ENCODE measurements at regions not wholly inside any gene's neighbourhood (a gene's known extent, or its start where the extent isn't known, plus 50 kb on each side); places are given as distances from the start of the nearest gene placed in this dataset.
A peak's percentile ranks its signal among the peaks of the same experiment; 100 is the strongest.

DNA sequence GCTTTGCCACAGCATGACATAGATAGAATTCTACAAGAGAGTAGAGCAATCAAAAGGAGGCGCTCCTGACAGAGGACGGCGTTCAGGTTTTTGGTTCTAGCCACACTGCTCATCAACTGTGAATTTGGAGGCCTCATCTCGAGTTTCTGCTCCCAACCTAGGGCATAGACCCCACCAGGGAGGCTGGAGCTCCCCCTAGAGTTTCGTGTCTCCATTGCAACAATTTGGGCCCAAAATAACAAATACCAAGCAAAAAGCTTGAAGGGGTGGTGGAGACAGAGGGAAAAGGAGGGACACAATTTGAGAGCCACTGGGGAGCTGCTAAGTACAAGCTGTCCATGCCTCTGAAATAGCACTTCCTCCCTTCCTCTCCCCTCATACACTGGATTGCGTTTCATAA, 297.0 kb downstream of the GPATCH2 start:
- H3K4me3 ChIP-seq (replicated peaks in 1 of 3): no peak overlapping the region

DNA sequence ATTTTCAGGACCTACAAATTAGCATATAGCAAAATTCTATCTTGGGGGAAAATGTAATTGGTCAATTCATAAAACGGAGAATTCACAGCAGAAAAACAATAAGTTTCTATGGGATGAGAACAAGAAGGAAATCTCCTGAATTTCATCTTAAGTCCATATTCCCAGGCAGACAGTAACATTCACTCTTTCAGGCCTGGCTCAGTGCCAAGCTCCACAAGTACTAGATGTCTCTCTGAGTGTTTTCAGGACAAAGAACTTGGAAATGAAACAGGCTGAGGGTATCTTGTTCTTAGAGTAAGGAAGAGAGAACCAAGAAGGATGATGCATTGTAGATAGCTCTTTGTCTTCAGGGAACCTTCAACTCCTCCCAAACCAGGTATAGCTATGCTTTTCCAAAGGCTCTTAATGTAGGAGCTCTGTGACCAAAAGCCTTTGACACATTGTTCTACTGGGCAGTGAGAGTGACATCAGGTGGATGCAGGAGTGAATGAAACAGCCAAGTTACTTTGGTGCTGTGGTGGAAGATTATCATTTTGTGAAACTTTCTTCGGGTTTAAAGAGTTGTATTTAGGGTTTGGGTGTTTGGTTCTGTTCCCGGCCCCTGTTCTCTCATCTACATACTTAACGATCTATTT, 298.3 kb downstream of the GPATCH2 start:
- Histone ChIP-seq H3K36me3 (no peaks in the 10 kb centered on the region), H3K27ac (no peak overlapping the region), H3K27me3 (no peaks in the 10 kb centered on the region), H3K4me1 (no peaks in the 10 kb centered on the region), H3K9me3 (no peaks in the 10 kb centered on the region), H3K4me3 (replicated peaks in 1 of 3) (no peak overlapping the region)
- TF ChIP-seq POLR2A (IDR thresholded peaks at IDR 0.05): no peak
- TF ChIP-seq, protein P1, sequence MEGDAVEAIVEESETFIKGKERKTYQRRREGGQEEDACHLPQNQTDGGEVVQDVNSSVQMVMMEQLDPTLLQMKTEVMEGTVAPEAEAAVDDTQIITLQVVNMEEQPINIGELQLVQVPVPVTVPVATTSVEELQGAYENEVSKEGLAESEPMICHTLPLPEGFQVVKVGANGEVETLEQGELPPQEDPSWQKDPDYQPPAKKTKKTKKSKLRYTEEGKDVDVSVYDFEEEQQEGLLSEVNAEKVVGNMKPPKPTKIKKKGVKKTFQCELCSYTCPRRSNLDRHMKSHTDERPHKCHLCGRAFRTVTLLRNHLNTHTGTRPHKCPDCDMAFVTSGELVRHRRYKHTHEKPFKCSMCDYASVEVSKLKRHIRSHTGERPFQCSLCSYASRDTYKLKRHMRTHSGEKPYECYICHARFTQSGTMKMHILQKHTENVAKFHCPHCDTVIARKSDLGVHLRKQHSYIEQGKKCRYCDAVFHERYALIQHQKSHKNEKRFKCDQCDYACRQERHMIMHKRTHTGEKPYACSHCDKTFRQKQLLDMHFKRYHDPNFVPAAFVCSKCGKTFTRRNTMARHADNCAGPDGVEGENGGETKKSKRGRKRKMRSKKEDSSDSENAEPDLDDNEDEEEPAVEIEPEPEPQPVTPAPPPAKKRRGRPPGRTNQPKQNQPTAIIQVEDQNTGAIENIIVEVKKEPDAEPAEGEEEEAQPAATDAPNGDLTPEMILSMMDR (IDR thresholded peaks at IDR 0.05): no peak
- peak; percentile 51 to 60 for DNase-seq
- intact Hi-C loops (cut with DNase I): no loop called here
- WGBS, 2 donors: 84 to 87% methylated on average over 4 of the region's 4 CpGs

More for the DNA sequence above, 297.0 kb downstream of the GPATCH2 start:
- no peaks in the 10 kb centered on the region for H3K9me3 ChIP-seq
- 61 to 62% methylated on average over 6 of the region's 6 CpGs for WGBS, 2 donors
- intact Hi-C loops (cut with DNase I): no loop called here
- H3K36me3 ChIP-seq: no peaks in the 10 kb centered on the region
- DNase-seq: peak; percentile 6 to 9
- H3K4me1 ChIP-seq: no peaks in the 10 kb centered on the region
- H3K27me3 ChIP-seq: no peaks in the 10 kb centered on the region
- H3K27ac ChIP-seq: no peak overlapping the region
- TF ChIP-seq, protein P1 (IDR thresholded peaks at IDR 0.05): peak in 2 of 6 experiments; percentile 37 to 44
- no peak for TF ChIP-seq POLR2A (IDR thresholded peaks at IDR 0.05)

DNA sequence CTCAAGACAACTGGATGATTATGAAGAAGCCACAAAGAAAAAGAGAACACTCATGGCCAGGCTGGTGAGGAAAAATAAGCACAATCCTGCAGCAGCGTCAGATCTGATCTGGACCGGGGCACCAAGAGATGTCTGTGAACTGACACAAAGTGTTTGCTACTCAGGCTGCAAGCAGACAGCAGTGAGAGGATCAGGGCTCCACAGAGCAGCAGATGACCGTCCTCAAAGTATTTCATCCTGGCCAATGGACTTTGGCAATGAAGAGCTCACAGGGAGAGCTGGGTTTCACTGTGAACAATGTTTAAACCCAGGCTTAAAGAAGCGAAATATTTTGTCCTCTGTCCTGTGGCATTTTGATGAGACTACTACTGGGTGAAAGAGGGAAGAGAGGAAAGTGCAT, 299.2 kb downstream of the GPATCH2 start:
- Histone ChIP-seq H3K4me1 (no peaks in the 10 kb centered on the region), H3K9me3 (no peaks in the 10 kb centered on the region), H3K27me3 (no peaks in the 10 kb centered on the region), H3K36me3 (no peaks in the 10 kb centered on the region), H3K27ac (no peak overlapping the region), H3K4me3 (replicated peaks in 1 of 3) (no peak overlapping the region)
- no peak for DNase-seq
- TF ChIP-seq POLR2A (IDR thresholded peaks at IDR 0.05): no peak
- TF ChIP-seq, protein P1 (IDR thresholded peaks at IDR 0.05): no peak
- intact Hi-C loops (cut with DNase I): no loop called here
- WGBS, 2 donors: 50 to 76% methylated on average over 4 of the region's 4 CpGs

DNA sequence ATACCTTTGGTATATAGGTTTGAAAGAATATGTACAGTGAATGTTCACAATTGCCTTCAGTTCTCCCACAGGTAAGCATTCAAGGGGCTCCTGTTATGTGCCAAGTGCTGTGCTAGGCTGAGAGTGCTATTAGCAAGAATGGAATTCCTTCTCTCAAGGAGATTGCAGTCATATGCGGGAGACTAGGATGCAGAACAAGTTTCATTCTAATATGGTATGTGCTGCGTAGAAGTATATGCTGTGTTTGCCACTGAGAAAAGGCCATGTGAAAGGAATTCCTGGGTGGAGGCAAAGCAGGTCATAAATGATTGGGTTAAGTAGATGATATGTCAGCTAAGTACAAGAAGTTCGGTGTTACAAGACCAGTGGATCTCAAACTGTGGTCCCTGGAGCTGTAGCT, 303.0 kb downstream of the GPATCH2 start:
- 89 to 93% methylated on average over 3 of the region's 3 CpGs for WGBS, 2 donors
- no peaks in the 10 kb centered on the region for H3K36me3 ChIP-seq

DNA sequence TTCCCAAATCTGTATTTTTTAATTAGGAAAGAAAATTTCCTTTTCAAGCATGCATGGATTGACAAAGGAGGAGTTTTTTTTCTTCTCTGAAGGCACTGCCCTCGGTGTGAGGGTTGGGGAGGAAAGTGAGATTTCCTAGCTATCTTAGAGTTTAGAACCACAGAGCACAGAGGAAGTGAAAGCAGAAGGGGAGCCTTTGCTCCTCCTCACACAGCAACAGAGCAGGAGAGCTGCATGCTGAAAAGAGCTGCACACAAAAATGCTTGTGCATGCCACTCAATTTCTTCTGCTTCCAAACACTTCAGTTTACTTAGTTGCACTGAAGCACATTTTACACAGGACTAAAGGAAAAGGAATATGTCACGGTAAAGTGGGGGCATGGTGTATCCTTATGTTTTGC, 308.1 kb downstream of the GPATCH2 start:
- no peaks in the 10 kb centered on the region for H3K4me1 ChIP-seq
- no peaks in the 10 kb centered on the region for H3K36me3 ChIP-seq
- no peak for DNase-seq
- no peak overlapping the region for H3K4me3 ChIP-seq (replicated peaks in 1 of 3)
- no peak overlapping the region for H3K27ac ChIP-seq
- no peaks in the 10 kb centered on the region for H3K27me3 ChIP-seq
- no peaks in the 10 kb centered on the region for H3K9me3 ChIP-seq
- TF ChIP-seq, protein P1 (IDR thresholded peaks at IDR 0.05): no peak
- no peak for TF ChIP-seq POLR2A (IDR thresholded peaks at IDR 0.05)
- intact Hi-C loops (cut with DNase I): no loop called here
- 32 to 38% methylated on average over 2 of the region's 2 CpGs for WGBS, 2 donors

More for the DNA sequence above, 303.0 kb downstream of the GPATCH2 start:
- no peak for DNase-seq
- intact Hi-C loops (cut with DNase I): no loop called here
- Histone ChIP-seq H3K27ac (no peak overlapping the region), H3K4me1 (no peaks in the 10 kb centered on the region), H3K4me3 (replicated peaks in 1 of 3) (no peak overlapping the region), H3K9me3 (no peaks in the 10 kb centered on the region), H3K27me3 (no peaks in the 10 kb centered on the region)
- TF ChIP-seq, protein P1 (IDR thresholded peaks at IDR 0.05): no peak
- no peak for TF ChIP-seq POLR2A (IDR thresholded peaks at IDR 0.05)
